ENCODE measurements at regions not wholly inside any gene's neighbourhood (a gene's known extent, or its start where the extent isn't known, plus 50 kb on each side); places are given as distances from the start of the nearest gene placed in this dataset.

DNA sequence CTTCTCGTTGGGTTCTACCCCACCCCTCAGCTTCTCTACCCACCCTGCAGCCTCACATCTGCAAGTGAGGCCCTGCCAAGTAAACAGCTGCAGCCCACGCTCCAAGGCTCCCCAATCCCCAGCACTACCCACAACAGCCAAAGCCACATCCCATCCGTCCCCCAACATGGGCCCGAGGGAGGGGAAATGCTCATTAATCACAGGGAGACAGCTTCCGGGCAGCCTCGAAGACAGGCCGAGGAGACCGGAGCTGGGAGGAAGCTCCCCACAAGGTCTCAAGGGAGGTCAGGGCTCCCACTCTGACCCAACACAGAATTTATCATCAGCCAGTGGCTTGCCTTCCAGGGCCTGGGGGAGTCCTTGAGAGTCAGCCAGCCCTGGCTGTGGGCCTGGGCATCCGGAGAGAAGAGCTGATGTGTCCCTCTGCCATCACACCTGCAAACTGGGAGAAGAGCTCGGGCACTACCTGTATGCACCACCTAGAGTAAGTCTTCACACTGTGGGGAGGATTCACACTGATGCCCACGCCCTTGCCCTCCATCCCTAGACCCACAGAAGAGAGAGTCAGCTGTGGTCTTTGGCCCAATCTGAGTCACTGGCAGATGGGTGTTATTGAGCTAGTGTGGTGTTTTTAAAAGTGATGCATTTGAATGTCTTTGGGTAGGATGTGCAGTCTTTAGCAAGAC lies 115.5 kb upstream of the ZMIZ1 start:
- intact Hi-C loops (cut with micrococcal nuclease): no loop called here
- Mint-ChIP-seq H3K4me1 (no peaks in the 10 kb centered on the region), H3K4me3 (no peak overlapping the region), H3K9me3 (ENCODE audit: insufficient read depth) (peaks cover 2% of the 10 kb centered on the region), H3K27ac (no peak overlapping the region), H3K27me3 (peaks cover 28% of the 10 kb centered on the region)
- H3K36me3 ChIP-seq (replicated peaks in 1 of 2; ENCODE audit: control extremely low read depth in 1 of 2, control insufficient read depth in 1 of 2, extremely low read depth in 1 of 2, insufficient read depth in 2 of 2, low read length in 1 of 2): no peaks in the 10 kb centered on the region
- no peak for TF ChIP-seq EZH2 (IDR thresholded peaks at IDR 0.05; ENCODE audit: borderline replicate concordance, insufficient read depth, low read depth, low read length, poor library complexity, severe bottlenecking)
- TF ChIP-seq, protein P1, sequence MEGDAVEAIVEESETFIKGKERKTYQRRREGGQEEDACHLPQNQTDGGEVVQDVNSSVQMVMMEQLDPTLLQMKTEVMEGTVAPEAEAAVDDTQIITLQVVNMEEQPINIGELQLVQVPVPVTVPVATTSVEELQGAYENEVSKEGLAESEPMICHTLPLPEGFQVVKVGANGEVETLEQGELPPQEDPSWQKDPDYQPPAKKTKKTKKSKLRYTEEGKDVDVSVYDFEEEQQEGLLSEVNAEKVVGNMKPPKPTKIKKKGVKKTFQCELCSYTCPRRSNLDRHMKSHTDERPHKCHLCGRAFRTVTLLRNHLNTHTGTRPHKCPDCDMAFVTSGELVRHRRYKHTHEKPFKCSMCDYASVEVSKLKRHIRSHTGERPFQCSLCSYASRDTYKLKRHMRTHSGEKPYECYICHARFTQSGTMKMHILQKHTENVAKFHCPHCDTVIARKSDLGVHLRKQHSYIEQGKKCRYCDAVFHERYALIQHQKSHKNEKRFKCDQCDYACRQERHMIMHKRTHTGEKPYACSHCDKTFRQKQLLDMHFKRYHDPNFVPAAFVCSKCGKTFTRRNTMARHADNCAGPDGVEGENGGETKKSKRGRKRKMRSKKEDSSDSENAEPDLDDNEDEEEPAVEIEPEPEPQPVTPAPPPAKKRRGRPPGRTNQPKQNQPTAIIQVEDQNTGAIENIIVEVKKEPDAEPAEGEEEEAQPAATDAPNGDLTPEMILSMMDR (IDR thresholded peaks at IDR 0.05): no peak
- no peak overlapping the region for H3K27ac ChIP-seq (ENCODE audit: low read length in 2 of 2)
- WGBS (ENCODE audit: insufficient coverage): 3% methylated on average over 7 of the region's 11 CpGs
- H3K4me3 ChIP-seq (ENCODE audit: control extremely low read depth in 1 of 5, extremely low read depth in 1 of 5, insufficient read depth in 1 of 5, low read depth in 2 of 5, low read length in 4 of 5): no peak overlapping the region
- H3K4me1 ChIP-seq (ENCODE audit: control insufficient read depth in 2 of 2, insufficient read depth in 2 of 2, low read length in 2 of 2): no peaks in the 10 kb centered on the region
- no peaks in the 10 kb centered on the region for H3K9me3 ChIP-seq (ENCODE audit: control extremely low read depth in 1 of 3, control insufficient read depth in 2 of 3, insufficient read depth in 1 of 3, low read length in 2 of 3)
- H3K27me3 ChIP-seq (replicated peaks in 1 of 4; ENCODE audit: control extremely low read depth in 1 of 4, control insufficient read depth in 3 of 4, insufficient read depth in 4 of 4, low read length in 3 of 4): peaks cover 0 to 7% (median 1%) of the 10 kb centered on the region in 4 experiments
- H3K4me2 ChIP-seq (replicated peaks; ENCODE audit: low read depth, low read length, poor library complexity, severe bottlenecking): no peak overlapping the region
- ATAC-seq (ENCODE audit: low read depth): peak; percentile 14
- H3K9ac ChIP-seq (ENCODE audit: low read length): no peak overlapping the region
- H3K79me2 ChIP-seq (ENCODE audit: control insufficient read depth, insufficient read depth, low read length): no peaks in the 10 kb centered on the region
- DNase-seq: no peak
- POLR2A ChIA-PET: no interaction called here
- CTCF ChIA-PET: interaction anchor here (1.0 to 1.1 kb wide), 2 partner anchors 13 to 113 kb away, joined by 3 read pairs; no protein-coding TSS in a partner anchor
- H2AFZ ChIP-seq (ENCODE audit: insufficient read depth, low read depth, low read length, poor library complexity, severe bottlenecking): no peak overlapping the region
- H4K20me1 ChIP-seq (ENCODE audit: control insufficient read depth, insufficient read depth, low read length, poor library complexity, severe bottlenecking): no peaks in the 10 kb centered on the region

DNA sequence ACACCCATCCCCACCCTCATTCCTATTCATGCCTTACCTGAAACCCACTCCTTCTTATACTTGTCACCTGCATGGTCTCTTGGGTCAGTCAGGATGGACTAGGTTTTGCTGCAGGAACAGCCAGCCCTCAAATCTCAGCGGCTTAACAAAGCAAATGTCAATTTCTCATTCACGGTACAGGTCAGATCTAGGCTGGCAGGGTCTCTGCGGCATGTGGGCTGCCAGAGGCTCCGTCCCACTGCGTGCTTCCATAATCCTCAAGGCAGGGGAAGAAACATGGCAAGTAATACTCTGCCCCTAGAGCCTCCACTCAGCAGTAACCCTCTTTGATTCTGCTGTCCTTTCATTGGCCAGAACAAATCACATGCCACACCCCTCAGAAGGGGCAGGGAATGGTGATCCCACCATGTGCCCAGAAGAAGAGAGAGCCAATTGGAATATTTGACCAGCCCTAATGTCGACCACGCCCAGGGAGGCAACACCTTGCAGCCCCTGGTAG lies 114.9 kb upstream of the ZMIZ1 start:
- Histone ChIP-seq H3K79me2 (ENCODE audit: control insufficient read depth, insufficient read depth, low read length) (no peaks in the 10 kb centered on the region), H3K27ac (ENCODE audit: low read length in 2 of 2) (no peak overlapping the region), H3K4me1 (ENCODE audit: control insufficient read depth in 2 of 2, insufficient read depth in 2 of 2, low read length in 2 of 2) (no peaks in the 10 kb centered on the region), H3K36me3 (replicated peaks in 1 of 2; ENCODE audit: control extremely low read depth in 1 of 2, control insufficient read depth in 1 of 2, extremely low read depth in 1 of 2, insufficient read depth in 2 of 2, low read length in 1 of 2) (no peaks in the 10 kb centered on the region), H3K4me3 (ENCODE audit: control extremely low read depth in 1 of 5, extremely low read depth in 1 of 5, insufficient read depth in 1 of 5, low read depth in 2 of 5, low read length in 4 of 5) (no peak overlapping the region), H2AFZ (ENCODE audit: insufficient read depth, low read depth, low read length, poor library complexity, severe bottlenecking) (no peak overlapping the region), H3K27me3 (replicated peaks in 1 of 4; ENCODE audit: control extremely low read depth in 1 of 4, control insufficient read depth in 3 of 4, insufficient read depth in 4 of 4, low read length in 3 of 4) (peaks cover 0 to 7% (median 1%) of the 10 kb centered on the region in 4 experiments), H3K9me3 (ENCODE audit: control extremely low read depth in 1 of 3, control insufficient read depth in 2 of 3, insufficient read depth in 1 of 3, low read length in 2 of 3) (no peaks in the 10 kb centered on the region), H3K4me2 (replicated peaks; ENCODE audit: low read depth, low read length, poor library complexity, severe bottlenecking) (no peak overlapping the region), H3K9ac (ENCODE audit: low read length) (no peak overlapping the region), H4K20me1 (ENCODE audit: control insufficient read depth, insufficient read depth, low read length, poor library complexity, severe bottlenecking) (no peaks in the 10 kb centered on the region)
- ATAC-seq (ENCODE audit: low read depth) (no peak), DNase-seq (no peak)
- intact Hi-C loops (cut with micrococcal nuclease): no loop called here
- Mint-ChIP-seq H3K9me3 (ENCODE audit: insufficient read depth) (peaks cover 2% of the 10 kb centered on the region), H3K4me3 (no peak overlapping the region), H3K4me1 (no peaks in the 10 kb centered on the region), H3K27me3 (peaks cover 28% of the 10 kb centered on the region), H3K27ac (no peak overlapping the region)
- WGBS (ENCODE audit: insufficient coverage): 96% methylated on average over 7 of the region's 7 CpGs
- ChIA-PET CTCF (interaction anchor here (1.0 to 1.1 kb wide), 2 partner anchors 13 to 112 kb away, joined by 3 read pairs; no protein-coding TSS in a partner anchor), POLR2A (no interaction called here)
- no peak for TF ChIP-seq EZH2 (IDR thresholded peaks at IDR 0.05; ENCODE audit: borderline replicate concordance, insufficient read depth, low read depth, low read length, poor library complexity, severe bottlenecking)
- TF ChIP-seq, protein P1 (IDR thresholded peaks at IDR 0.05): no peak
